ENCODE measurements at regions not wholly inside any gene's neighbourhood (a gene's known extent, or its start where the extent isn't known, plus 50 kb on each side); places are given as distances from the start of the nearest gene placed in this dataset.
"Not testable (repeated sequence)": the region's sequence is repeated elsewhere in the genome, so short reads cannot be mapped to it uniquely, and the experiment has no call there.

DNA sequence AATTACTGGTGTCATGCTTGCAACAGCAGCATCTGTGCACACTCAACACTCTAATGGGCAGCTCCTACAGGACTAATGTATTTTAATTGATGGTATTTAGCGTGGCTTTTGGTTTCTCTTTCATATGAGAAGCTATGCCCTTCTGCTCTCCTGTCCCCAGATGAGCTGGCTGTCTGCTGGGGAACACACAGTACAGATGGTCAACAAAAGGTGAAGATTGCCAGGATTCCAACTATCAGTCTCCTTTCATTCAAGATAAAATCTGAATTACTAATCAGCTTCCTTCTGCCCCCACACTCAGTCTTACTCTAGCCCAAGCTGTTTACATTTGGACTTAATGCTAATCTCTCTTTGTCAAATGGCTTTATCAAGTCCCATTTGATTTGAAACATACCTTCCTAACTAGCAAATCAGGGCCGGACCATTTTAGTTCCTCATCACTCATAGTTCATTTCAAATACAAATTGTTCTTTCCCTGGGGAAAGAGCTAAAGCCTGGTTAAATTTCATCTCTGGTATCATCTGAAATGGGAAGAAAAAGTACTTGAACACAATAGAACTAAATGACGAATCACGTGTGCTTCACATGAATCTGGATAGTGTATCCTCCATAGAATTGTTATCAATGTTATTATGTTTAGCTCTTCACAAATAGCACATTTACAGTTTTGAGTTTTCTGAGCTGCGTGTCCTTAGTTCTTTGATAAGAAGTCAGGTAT is 988.0 kb downstream of the PCDH17 start:
- no peak for DNase-seq (ENCODE audit: low spot score)

DNA sequence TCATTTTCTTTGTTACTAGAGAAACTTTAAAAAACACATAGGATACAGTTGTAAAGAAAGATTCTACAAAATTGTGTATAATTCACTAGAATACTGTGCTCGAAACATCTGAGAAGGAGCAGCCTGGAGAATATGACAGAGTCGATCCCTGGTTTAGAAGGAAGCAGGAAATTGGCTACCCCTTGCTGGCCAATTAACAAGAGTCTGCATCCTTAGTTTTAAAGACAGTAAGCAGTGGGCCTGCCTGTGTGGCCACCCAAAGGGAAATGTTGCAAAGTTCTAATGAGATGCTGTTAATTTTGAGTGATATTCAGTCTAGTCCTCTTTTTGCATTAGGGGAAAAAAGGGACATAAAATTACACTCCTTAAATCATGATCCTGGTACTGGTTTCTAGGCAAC is 988.6 kb downstream of the PCDH17 start:
- no peak for DNase-seq (ENCODE audit: low spot score)

DNA sequence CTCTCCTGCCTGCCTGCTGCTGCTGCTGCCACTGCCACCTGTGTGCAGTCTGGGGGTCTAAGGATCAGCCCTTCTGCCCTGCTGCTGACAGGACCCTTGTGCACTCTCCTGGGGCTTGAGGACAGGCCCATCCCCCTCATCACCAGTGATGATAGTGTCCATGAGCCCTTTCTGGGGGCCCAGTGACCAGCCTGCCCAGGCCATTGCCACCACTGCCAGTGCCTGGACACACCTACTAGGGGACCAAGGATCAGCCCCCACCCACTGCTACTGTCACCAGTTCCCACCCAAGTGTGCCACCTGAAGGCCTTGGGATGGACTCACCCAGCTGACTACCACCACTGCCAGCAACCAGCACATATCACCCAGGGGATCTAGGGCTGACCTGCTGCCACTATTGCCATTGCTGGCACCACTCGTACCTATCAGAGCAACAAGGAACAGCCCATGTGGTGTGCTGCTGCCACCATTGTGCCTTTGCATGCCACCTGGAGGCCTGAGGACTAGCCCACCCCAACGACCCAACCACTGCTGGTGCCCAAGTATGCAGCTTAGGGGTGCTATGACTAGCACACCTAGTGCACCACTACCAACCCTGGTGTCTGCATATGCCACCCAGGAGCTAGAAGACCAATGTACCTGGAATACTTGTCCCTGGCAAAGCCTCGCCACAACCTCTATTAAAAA is 994.3 kb downstream of the PCDH17 start:
- DNase-seq (ENCODE audit: low spot score) = no peak

DNA sequence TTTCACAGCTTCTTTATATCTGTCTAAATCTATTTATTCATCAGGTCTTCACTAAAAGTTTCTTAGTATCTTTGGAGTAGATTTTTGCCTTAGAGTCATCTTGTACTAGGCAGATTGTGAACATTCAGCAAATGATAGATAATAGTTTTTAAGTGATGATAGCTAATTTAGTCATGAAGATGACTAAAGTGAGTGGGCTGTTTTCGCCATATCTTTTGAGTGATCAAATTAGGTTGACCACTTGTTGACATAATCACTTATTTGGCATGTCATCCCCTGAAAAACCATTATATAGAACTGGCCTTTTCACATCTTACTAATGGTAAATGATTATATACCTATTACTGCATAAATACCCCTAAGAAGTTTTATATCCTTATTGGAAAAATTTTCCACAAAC is 999.2 kb downstream of the PCDH17 start:
- DNase-seq (ENCODE audit: low spot score) = no peak

DNA sequence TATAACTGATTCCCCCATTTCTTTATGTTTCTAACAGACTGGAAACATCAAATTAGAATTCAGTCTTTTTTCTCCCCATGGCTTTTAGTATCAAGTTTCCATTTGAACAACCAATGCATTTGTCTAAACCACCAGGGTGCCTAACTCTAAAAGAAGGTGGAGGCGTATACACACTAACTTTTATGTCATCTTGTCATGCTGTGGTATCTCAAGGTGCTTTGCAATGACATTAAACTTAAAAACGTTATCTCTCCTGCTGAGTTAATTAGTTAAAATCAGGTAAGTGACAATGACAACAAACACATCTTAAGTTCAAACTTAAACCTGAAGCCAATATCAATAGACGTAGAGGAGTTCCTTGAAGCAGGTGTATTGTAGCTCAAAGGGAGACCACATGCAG is 1001.7 kb downstream of the PCDH17 start:
- no peak for DNase-seq (ENCODE audit: low spot score)

DNA sequence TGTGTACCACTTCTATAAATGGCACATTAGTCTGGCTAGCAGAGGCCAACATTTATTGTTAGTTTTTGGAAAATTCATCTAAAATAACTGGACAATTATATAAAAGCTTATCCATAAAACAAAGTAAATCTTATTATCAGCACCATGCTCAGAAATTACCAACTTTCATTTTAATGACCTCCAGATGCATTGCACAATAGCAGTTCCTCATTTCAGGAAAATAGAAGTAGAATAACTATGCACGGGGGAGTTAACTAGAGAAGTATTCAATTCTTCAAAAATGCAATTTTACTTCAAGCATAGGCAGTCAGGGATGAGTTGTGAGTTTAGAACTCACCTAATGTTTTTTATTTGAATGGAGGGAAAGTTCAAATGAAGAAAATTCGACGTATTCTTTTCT is 1023.5 kb downstream of the PCDH17 start:
- no peak for DNase-seq (ENCODE audit: low spot score)

DNA sequence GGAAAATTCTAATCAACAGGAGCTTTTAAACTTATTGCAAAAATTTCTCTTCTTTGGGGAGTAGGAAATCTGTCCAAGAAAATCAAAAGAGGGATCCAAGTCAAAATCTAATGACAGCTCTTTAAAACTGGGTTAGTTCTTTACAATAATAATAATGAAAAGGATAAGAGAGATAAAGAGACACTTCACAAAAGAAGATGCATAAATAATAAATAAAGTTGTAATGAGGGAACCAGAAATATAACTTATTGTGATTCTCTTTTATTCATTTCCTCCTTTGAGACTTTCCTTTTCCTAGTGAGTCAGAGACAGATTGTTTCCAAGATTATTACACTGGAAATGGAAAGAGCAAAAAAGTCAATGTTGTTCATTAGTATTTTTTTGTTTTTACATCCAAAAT is 1029.3 kb downstream of the PCDH17 start:
- DNase-seq (ENCODE audit: low spot score) = no peak

DNA sequence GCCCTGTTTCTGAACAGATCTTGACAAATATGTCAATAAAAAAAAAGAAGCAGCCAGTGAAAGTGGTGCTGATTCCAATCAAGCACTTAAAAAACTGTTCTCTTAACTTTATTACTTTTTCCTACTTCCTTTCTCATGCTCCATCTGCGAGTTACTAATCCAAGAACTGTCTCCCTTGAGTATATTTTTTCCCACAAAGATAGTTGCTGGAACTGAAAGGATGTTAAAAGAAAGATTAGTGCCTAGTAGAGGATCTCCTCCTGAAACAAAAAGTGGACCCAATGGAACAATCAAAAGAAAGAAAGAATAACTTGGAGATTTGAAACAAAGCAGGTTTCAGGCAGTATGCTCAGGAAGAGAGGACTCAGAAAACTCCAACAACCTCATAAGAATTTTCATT is 1034.8 kb downstream of the PCDH17 start:
- no peak for DNase-seq (ENCODE audit: low spot score)

DNA sequence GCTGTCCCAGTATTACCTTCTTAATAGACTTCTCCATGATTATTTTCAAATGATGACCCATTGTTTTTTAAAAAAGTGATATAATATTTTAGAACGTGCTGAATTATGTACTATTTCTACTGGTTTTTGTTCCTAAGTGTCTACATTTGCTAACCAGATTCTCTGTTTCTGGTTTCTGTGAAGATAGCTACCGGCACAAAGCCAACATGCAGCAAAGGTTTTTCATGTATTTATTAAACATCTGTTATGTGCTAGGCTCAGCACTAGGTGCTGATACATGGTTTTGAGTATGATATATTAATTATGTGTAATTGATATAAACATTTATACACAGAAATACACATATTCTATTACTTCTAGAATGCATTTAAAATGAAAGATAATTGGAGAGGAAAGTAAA is 1035.6 kb downstream of the PCDH17 start:
- DNase-seq (ENCODE audit: low spot score) = no peak

DNA sequence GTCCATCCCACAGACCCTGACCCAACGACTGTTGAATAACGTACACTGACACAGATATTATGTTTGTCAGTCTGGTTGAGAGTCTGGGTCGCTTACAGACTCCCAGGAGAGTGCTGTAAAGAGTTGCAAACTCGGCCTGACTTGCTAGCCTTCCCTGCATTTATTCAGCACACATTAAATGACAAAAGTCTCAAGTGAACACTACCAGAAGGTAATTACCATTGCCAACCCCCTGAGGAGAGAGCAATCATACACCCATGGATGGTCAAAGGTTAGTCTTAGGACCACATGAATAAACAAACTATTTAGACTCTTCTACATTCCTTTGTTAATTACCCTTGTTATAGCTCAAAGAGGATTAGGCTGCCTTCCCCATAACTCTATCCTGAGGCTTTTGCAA is 1048.6 kb downstream of the PCDH17 start:
- no peak for DNase-seq (ENCODE audit: low spot score)

DNA sequence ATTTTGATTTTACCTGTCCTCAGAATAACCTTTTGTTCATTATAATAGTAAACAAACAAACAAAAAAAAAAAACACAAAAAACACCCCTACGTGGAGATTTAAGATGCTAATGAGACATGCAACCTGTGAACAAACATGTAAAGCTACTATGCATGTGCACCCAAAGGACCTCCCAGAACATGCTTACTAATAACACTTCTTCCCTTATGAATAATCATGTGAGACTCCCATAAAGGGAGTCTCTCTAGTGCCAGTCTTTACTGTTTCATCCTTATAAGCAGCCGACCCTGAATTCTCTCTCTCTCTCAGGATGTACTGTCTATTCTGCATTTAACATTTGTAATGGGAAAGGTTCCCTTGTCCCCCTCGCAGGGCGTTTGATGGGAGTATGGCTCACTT is 1051.1 kb downstream of the PCDH17 start:
- no peak for DNase-seq (ENCODE audit: low spot score)

DNA sequence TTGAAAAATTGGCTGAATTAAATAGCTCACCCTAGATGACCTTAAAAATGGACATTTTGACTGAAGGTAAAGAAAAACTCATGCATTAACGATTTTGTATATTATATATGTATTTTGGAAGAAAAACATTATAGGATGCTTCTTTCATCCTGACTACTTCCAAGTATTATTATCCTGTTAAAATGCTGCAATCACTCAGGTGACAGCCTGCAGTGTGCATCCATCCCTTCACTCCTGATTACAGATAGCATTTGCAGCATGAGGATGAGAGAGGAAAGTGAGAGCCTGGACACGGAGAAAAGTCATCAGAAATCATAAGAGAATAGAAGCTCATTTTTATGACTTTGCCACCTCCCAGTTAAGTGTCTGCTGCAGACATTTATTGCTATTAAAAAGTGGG is 1055.6 kb downstream of the PCDH17 start:
- DNase-seq (ENCODE audit: low spot score) = no peak

DNA sequence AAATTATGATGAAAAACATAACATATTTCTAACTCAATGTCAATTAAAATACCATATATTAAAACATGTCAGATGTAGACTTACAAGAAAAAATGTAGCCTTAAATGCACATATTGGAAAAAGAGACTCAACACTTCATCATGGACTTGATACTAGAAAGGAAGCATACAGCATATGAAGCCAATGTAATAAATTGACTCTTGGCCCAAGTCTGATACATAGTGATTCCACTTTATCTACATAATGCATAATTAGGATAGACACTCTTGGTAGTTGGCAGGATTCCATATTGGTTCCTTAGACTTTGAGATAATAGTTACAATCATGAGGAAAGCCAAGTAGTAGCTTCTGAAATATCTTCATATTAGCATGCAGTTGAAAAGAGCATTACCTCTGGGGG is 1067.0 kb downstream of the PCDH17 start:
- DNase-seq (ENCODE audit: low spot score) = no peak

DNA sequence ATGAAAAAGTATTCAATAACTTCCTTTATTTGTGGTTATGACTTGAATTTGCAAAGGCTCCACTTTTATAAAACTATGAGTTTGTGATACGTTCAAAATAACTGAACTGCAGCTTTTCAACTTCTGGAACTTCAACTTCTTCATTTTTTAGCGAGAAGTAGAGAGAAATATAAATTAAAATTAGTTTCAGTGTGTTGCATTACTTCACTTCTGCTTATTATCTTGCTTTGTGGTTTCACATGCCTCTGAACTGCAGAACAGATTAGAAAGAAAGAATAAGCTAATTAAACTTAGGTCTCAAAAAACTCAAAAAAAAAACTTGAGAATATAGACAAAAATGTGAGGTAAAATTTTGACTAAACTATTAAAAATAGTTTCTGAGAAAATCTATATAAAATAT is 1073.4 kb downstream of the PCDH17 start:
- no peak for DNase-seq (ENCODE audit: low spot score)

DNA sequence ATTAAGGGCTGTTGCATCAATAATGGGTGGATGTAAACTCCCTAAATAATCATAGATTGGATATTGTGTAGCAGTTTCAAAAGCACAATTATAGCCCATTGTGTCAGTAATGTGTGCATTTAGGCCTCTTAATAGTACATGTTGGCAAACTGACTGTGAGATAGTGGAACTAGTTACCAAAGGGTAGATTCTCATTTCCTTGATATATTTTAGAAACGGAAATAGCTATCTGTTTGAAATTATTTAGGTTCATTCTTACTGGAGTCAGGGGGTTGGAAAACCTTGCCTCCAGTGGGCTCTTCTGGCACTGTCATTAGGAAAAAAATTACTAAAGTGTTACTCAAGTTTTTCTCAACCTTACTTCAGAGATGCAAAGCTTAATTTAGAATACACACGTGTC is 1074.9 kb downstream of the PCDH17 start:
- DNase-seq (ENCODE audit: low spot score) = no peak

DNA sequence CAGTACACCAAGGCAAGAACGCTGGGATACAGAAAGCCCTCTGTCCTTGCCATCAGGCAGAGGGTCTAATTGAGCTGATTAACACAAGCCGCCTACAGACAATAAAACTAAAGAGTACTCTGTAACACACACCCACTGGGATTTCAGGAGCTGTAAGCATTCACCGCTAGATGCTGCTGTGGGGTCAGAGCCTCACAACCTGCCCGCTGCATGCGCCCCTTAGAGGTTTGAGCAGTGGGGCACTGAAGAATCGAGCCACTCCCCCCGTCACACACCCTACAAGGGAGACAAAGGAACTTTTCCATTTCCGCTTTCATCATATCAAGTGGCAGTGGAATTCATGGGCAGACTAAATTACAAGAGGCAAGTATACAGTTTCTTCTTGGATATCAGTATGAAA is 1080.6 kb downstream of the PCDH17 start:
- DNase-seq (ENCODE audit: low spot score) = no peak

DNA sequence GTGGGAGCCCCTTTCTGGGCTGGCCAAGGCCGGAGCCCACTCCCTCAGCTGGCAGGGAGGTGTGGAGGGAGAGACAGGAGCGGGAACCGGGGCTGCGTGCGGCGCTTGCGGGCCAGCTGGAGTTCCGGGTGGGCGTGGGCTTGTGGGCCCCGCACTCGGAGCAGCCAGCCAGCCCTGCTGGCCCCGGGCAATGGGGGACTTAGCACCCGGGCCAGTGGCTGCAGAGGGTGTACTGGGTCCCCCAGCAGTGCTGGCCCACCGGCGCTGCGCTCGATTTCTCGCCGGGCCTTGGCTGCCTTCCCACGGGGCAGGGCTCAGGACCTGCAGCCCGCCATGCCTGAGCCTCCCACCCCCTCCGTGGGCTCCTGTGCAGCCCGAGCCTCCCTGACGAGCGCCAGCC is 1082.5 kb downstream of the PCDH17 start:
- not testable (repeated sequence) for DNase-seq (ENCODE audit: low spot score)

DNA sequence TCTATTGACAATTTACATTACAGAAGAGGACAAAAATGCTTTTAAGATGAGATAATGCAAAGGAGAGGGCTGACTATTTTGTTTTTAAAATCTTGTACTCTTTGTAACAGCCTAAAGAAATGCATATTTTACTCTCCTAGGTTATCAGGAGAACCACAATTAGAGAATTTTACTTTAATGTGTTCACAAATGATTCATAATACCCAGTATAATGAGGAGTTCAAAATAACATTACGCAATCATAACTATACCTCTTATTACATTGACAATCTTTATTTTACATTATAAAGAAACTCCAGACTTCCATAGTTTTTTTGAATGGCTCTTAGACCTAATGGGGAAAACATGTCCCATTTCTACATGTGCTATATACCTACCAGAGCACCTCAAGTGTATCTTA is 1089.7 kb downstream of the PCDH17 start:
- DNase-seq (ENCODE audit: low spot score) = no peak

DNA sequence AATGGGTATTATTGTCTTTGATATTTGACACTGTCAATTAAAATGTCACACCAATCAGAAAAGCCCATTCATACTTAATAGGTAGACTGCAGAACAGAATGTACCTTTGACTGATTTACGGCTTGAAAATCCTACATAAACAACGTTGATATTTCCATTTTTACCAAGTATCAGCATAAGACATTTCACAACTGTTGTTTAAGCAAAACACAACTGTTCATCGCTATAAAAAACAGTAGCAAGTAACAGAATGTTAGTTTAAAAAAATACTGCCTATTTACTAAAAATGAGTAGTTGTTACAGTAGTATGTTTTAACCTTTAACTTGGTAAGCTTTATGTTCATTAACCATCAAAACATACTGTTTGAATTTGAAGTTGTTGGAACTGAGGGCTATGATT is 1096.6 kb downstream of the PCDH17 start:
- DNase-seq (ENCODE audit: low spot score) = no peak

DNA sequence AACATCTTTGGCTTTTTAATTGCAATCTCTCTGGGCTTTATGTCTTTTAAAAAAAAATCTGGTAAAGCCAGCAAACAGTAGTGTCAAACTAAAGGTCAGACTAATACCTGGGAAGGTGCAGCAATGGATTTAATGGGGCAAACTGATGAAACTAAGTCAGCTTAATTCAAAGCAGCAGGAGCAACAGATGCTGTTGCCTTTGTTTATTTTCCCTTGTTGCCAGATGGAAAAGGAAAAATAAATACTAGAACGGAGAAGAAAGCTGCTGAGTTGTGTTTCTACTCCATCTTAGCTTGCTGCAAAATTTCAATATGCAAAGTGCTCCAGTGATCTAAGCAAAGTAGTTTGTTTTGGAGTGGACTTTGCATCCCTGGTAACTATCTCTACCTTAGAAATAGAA is 1097.8 kb downstream of the PCDH17 start:
- no peak for DNase-seq (ENCODE audit: low spot score)

DNA sequence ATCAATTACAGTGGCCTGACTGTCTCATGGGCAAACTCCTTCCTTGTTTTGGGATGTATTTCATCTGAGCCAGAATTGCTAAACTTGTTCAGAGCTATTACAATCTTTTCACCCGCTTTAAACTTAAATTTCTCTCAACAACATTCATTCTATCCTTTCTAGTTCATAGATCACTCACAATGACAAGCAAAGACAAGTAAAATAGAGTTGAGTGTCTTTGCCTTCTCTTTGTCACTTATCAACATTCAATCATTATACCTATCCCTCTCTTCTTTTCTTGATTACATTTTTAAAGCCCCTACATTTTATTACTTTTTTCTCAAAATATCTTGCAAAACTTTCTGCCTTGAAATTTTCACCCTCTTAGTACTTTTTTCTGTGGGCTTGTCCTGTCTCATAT is 1113.1 kb downstream of the PCDH17 start:
- DNase-seq (ENCODE audit: low spot score) = no peak

DNA sequence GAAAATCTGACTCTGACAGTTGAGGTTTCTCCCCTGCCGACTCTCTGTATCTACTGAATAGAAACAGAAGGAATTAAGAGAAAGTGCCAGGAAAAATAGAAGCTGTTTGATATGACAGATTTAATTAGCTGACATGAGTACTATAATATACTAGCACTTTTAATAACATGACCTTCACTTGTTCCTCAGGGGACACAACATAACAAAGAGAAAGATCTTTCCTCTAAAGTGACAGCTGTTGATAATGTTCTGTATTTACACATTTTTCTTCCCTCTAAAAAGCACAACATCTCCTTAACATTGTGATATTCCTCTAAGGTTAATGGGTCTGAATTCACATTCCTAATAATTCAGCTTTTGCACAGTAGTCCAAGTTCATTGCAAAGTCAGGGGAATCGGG is 1136.0 kb downstream of the PCDH17 start:
- DNase-seq (ENCODE audit: low spot score) = no peak

DNA sequence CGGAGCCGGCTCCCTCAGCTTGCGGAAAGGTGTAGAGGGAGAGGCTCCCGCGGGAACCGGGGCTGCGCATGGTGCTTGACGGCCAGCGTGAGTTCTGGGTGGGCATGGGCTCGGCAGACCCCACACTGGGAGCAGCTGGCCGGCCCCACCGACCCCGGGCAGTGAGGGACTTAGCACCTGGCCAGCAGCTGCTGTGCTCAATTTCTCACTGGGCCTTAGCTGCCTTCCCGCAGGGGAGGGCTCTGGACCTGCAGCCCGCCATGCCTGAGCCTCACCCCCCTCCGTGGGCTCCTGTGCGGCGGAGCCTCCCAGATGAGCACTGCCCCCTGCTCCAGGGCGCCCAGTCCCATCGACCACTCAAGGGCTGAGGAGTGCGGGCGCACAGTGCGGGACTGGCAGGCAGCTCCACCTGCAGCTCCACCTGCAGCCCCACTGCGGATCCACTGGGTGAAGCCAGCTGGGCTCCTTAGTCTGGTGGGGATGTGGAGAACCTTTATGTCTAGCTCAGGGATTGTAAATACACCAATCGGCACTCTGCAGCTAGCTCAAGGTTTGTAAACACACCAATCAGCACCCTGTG is 1141.8 kb downstream of the PCDH17 start:
- no peak for DNase-seq (ENCODE audit: low spot score)

DNA sequence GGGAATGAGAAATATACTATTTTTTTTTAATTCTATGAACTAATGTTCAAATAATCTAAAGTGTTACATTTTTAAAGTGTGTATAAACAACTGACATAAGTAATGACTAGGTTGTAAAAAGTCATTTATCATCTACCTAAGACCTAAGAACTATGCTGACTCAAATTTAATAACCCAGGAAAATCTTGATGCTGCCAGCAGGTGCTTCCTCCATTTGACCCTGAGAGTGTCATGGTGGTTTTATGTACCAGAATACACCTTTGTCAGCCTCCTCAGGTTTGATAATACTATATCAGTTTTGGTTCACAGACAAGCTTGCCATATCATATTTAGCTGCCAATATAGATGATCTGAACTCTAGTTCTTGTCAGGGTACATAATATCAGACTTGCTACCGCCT is 1151.2 kb downstream of the PCDH17 start:
- no peak for DNase-seq (ENCODE audit: low spot score)
